GM21576 (cell line): ENCODE measurements at regions not wholly inside any gene's neighbourhood (a gene's known extent, or its start where the extent isn't known, plus 50 kb on each side); places are given as distances from the start of the nearest gene placed in this dataset.
"Not testable (repeated sequence)": the region's sequence is repeated elsewhere in the genome, so short reads cannot be mapped to it uniquely, and the experiment has no call there.

Source experiments
- ATAC-seq: cut with Tn5 transposase; IDR thresholded peaks from one replicate; pipeline ENCODE4 v1.9.1; 2021; ENCODE audit warnings: mild to moderate bottlenecking, moderate library complexity; ENCODE audit not compliant: unreplicated experiment

GRCh38 chrX:39022106-39022505, 220.8 kb downstream of the MID1IP1 start:
- no peak for ATAC-seq

- no peak for ATAC-seq
These were observed 228.0 kb downstream of the MID1IP1 start for GRCh38 chrX:39029221-39029620.

GRCh38 chrX:39030636-39031035, 229.4 kb downstream of the MID1IP1 start:
- no peak for ATAC-seq

GRCh38 chrX:39039890-39040289, 238.6 kb downstream of the MID1IP1 start:
- ATAC-seq: no peak

- ATAC-seq: no peak
These were observed 242.7 kb downstream of the MID1IP1 start for GRCh38 chrX:39043838-39044550.

- ATAC-seq: no peak
These were observed 245.9 kb downstream of the MID1IP1 start for GRCh38 chrX:39047174-39047573.

- no peak for ATAC-seq
These were observed 248.7 kb downstream of the MID1IP1 start for GRCh38 chrX:39049975-39050374.

GRCh38 chrX:39050427-39050826, 249.2 kb downstream of the MID1IP1 start:
- no peak for ATAC-seq

GRCh38 chrX:39052751-39053150, 251.5 kb downstream of the MID1IP1 start:
- ATAC-seq: no peak

GRCh38 chrX:39058724-39059123, 257.5 kb downstream of the MID1IP1 start:
- ATAC-seq: no peak

GRCh38 chrX:39059866-39060265, 258.6 kb downstream of the MID1IP1 start:
- no peak for ATAC-seq

GRCh38 chrX:39063037-39063436, 261.8 kb downstream of the MID1IP1 start:
- no peak for ATAC-seq

GRCh38 chrX:39063702-39064101, 262.4 kb downstream of the MID1IP1 start:
- no peak for ATAC-seq

GRCh38 chrX:39065051-39065871, 264.0 kb downstream of the MID1IP1 start:
- no peak for ATAC-seq

- no peak for ATAC-seq
These were observed 266.6 kb downstream of the MID1IP1 start for GRCh38 chrX:39067866-39068265.

GRCh38 chrX:39068634-39069033, 267.4 kb downstream of the MID1IP1 start:
- not testable (repeated sequence) for ATAC-seq

- no peak for ATAC-seq
These were observed 268.8 kb downstream of the MID1IP1 start for GRCh38 chrX:39070009-39070408.

- no peak for ATAC-seq
These were observed 271.9 kb downstream of the MID1IP1 start for GRCh38 chrX:39073131-39073530.

- ATAC-seq: no peak
These were observed 295.3 kb downstream of the MID1IP1 start for GRCh38 chrX:39096599-39096998.

GRCh38 chrX:39104745-39105144, 303.5 kb downstream of the MID1IP1 start:
- ATAC-seq: no peak

GRCh38 chrX:39112143-39112542, 310.9 kb downstream of the MID1IP1 start:
- no peak for ATAC-seq

- no peak for ATAC-seq
These were observed 313.9 kb downstream of the MID1IP1 start for GRCh38 chrX:39115166-39115565.
